HepG2 (cell line): ENCODE measurements at regions not wholly inside any gene's neighbourhood (a gene's known extent, or its start where the extent isn't known, plus 50 kb on each side); places are given as distances from the start of the nearest gene placed in this dataset.
A peak's percentile ranks its signal among the peaks of the same experiment; 100 is the strongest.

Experiments
- ATAC-seq: fragments of 200-7000 bp; cut with Tn5 transposase; 3 replicates; pipeline ENCODE4 v1.9.1; 2020; ENCODE audit warnings: mild to moderate bottlenecking, moderate library complexity
- BruUV-seq: library from RNA; stranded (reverse); fragments of 400-500 nt; replicated peaks from 2 replicates; lab custom pipeline; 2021; lab: Mats Ljungman, UMichigan
- CTCF ChIA-PET: fragments of 300-600 bp; formaldehyde crosslinking; extraction: SDS; loops from one replicate; lab custom pipeline; 2021; ENCODE audit warnings: low total read pairs, inconsistent platforms, low intra/inter-chr PET ratio; lab: Yijun Ruan, JAX
- POLR2A ChIA-PET: fragments of 350-600 bp; sonication (Branson Sonifier 250); formaldehyde crosslinking; loops from one replicate; lab custom pipeline; 2020; ENCODE audit warnings: antibody characterized with exemption, inconsistent platforms; lab: Yijun Ruan, JAX
- DNase-seq: peaks from one replicate; pipeline ENCODE4 v3.0.0-alpha.2; 2015; ENCODE audit warnings: low spot score
- FAIRE-seq: peaks from 3 replicates; lab custom pipeline; 2011; peaks lifted over from hg19 to GRCh38; lab: Jason Lieb, UNC
- H2AFZ ChIP-seq: one replicate; pipeline ENCODE4 v1.6.1; 2011; ENCODE audit warnings: low read length, inconsistent platforms
- H3K27ac ChIP-seq: fragments of 300-600 bp; 3 replicates; pipeline ENCODE4 v1.8.0; 2011; ENCODE audit warnings: mixed run types, mild to moderate bottlenecking, mixed read lengths, low read length, inconsistent platforms; ENCODE audit not compliant: insufficient read depth; ENCODE audit errors: extremely low read length
- H3K27me3 ChIP-seq, 2 experiments: fragments of 200-600 bp in 1 of 2; 2 replicates in 1 of 2; 3 replicates in 1 of 2; pipeline versions ENCODE4 v1.6.0 to v1.8.0; 2011; ENCODE audit warnings: low read length in 2 of 2, mild to moderate bottlenecking in 2 of 2, moderate library complexity in 2 of 2, inconsistent platforms in 1 of 2; ENCODE audit not compliant: insufficient read depth in 2 of 2, control insufficient read depth in 1 of 2
- H3K36me3 ChIP-seq, 2 experiments: fragments of 200-600 bp in 1 of 2; replicated peaks in 1 of 2; 2 replicates in 1 of 2; 3 replicates in 1 of 2; pipeline versions ENCODE4 v1.5.1 to v1.8.0; 2011; ENCODE audit warnings: low read length in 2 of 2, inconsistent platforms in 1 of 2; ENCODE audit not compliant: insufficient read depth in 2 of 2, control insufficient read depth in 1 of 2
- H3K4me1 ChIP-seq: 2 replicates; pipeline ENCODE4 v1.5.1; 2012; ENCODE audit warnings: low read length, inconsistent platforms; ENCODE audit not compliant: insufficient read depth
- H3K4me2 ChIP-seq: 2 replicates; pipeline ENCODE4 v1.6.0; 2011; ENCODE audit warnings: low read depth, low read length, inconsistent platforms
- H3K4me3 ChIP-seq, 3 experiments: fragments of 200-600 bp in 1 of 3; sonication (generic), shearing (Covaris generic) in 1 of 3; replicated peaks in 1 of 3; 2 replicates each; pipeline ENCODE4 v1.5.1; 2011 to 2016; ENCODE audit warnings: low read length in 3 of 3, inconsistent platforms in 2 of 3, low read depth in 2 of 3, mild to moderate bottlenecking in 2 of 3, control low read depth in 1 of 3, mixed read lengths in 1 of 3; ENCODE audit not compliant: insufficient read depth in 1 of 3
- H3K79me2 ChIP-seq: one replicate; pipeline ENCODE4 v1.6.1; 2011; ENCODE audit warnings: low read length, inconsistent platforms; ENCODE audit not compliant: insufficient read depth
- H3K9ac ChIP-seq: 2 replicates; pipeline ENCODE4 v1.6.0; 2011; ENCODE audit warnings: mild to moderate bottlenecking, low read depth, low read length, inconsistent platforms; ENCODE audit not compliant: insufficient read depth
- H3K9me3 ChIP-seq: 2 replicates; pipeline ENCODE4 v1.5.1; 2012; ENCODE audit warnings: mild to moderate bottlenecking, low read length
- H4K20me1 ChIP-seq: 2 replicates; pipeline ENCODE4 v1.6.0; 2011; ENCODE audit warnings: inconsistent platforms, mild to moderate bottlenecking, low read length, moderate library complexity; ENCODE audit not compliant: insufficient read depth
- CEBPB ChIP-seq: IDR thresholded peaks from 2 replicates; pipeline ENCODE4 v1.6.1; 2011; ENCODE audit warnings: low read depth, low read length, improper control_type of control experiment, borderline replicate concordance
- JUND ChIP-seq: sonication (generic); formaldehyde crosslinking; IDR thresholded peaks from 2 replicates; pipeline ENCODE4 v1.8.0; 2022; ENCODE audit warnings: mild to moderate bottlenecking, missing genetic modification reagents
- KAT2B ChIP-seq: fragments of 150-350 bp; IDR thresholded peaks from 2 replicates; pipeline ENCODE4 v1.6.1; 2014; ENCODE audit warnings: low read depth, low read length, borderline replicate concordance
- MAF1 ChIP-seq: sonication (generic); formaldehyde crosslinking; IDR thresholded peaks from 2 replicates; pipeline ENCODE4 v1.5.0; 2020; ENCODE audit warnings: missing genetic modification reagents, borderline replicate concordance
- PHF20 ChIP-seq: sonication (generic); formaldehyde crosslinking; IDR thresholded peaks from 2 replicates; pipeline ENCODE4 v1.5.0; 2020; ENCODE audit warnings: mild to moderate bottlenecking, missing genetic modification reagents
- POGZ ChIP-seq: sonication (generic); formaldehyde crosslinking; IDR thresholded peaks from 2 replicates; pipeline ENCODE4 v1.4.0; 2020; ENCODE audit warnings: mild to moderate bottlenecking, missing genetic modification reagents
- ZBTB8A ChIP-seq: sonication (generic); formaldehyde crosslinking; IDR thresholded peaks from 2 replicates; pipeline ENCODE4 v1.4.0; 2020; ENCODE audit warnings: mild to moderate bottlenecking, low read depth, missing genetic modification reagents, borderline replicate concordance
- ZNF251 ChIP-seq: sonication (generic); formaldehyde crosslinking; IDR thresholded peaks from 2 replicates; pipeline ENCODE4 v1.9.0; 2021; ENCODE audit warnings: mild to moderate bottlenecking, missing genetic modification reagents
- ZNF256 ChIP-seq: sonication (generic); formaldehyde crosslinking; conservative IDR thresholded peaks from 2 replicates; pipeline ENCODE4 v1.4.0; 2020; ENCODE audit warnings: missing genetic modification reagents
- ZNF3 ChIP-seq: IDR thresholded peaks from 2 replicates; pipeline ENCODE4 v1.7.0; 2017; ENCODE audit warnings: inconsistent platforms
- WGBS: methylation state at CpG from one replicate; pipeline ENCODE4 v1.1.6; 2017; ENCODE audit warnings: low lambda C conversion rate; 5-methylcytosine and 5-hydroxymethylcytosine counted together
- in situ Hi-C: cut with HindIII; loops from 2 replicates; pipeline ENCODE4 v1.10.0; 2017; ENCODE audit warnings: low pct_unique_long_range_greater_than_20kb; ENCODE audit not compliant: extremely low pct_ligation_motif_present
- intact Hi-C: fragments of 100-400 bp; cut with micrococcal nuclease; formaldehyde crosslinking; loops from one replicate; pipeline ENCODE4 v1.10.0; 2022; ENCODE audit not compliant: unreplicated experiment
- TF ChIP-seq, protein P1 (sequence below): IDR thresholded peaks from 2 replicates; pipeline ENCODE4 v1.6.1; 2016; ENCODE audit warnings: missing compliant biosample characterization, missing genetic modification reagents, borderline replicate concordance
- TF ChIP-seq, protein P2 (sequence below): sonication (generic); formaldehyde crosslinking; IDR thresholded peaks from 2 replicates; pipeline ENCODE4 v1.5.0; 2020; ENCODE audit warnings: missing genetic modification reagents
- TF ChIP-seq, protein P3 (sequence below): sonication (generic); formaldehyde crosslinking; IDR thresholded peaks from 2 replicates; pipeline ENCODE4 v1.4.0; 2020; ENCODE audit warnings: missing genetic modification reagents
- TF ChIP-seq, protein P4 (sequence below): sonication (generic); formaldehyde crosslinking; IDR thresholded peaks from 2 replicates; pipeline ENCODE4 v1.4.0; 2020; ENCODE audit warnings: mild to moderate bottlenecking, missing genetic modification reagents

DNA sequence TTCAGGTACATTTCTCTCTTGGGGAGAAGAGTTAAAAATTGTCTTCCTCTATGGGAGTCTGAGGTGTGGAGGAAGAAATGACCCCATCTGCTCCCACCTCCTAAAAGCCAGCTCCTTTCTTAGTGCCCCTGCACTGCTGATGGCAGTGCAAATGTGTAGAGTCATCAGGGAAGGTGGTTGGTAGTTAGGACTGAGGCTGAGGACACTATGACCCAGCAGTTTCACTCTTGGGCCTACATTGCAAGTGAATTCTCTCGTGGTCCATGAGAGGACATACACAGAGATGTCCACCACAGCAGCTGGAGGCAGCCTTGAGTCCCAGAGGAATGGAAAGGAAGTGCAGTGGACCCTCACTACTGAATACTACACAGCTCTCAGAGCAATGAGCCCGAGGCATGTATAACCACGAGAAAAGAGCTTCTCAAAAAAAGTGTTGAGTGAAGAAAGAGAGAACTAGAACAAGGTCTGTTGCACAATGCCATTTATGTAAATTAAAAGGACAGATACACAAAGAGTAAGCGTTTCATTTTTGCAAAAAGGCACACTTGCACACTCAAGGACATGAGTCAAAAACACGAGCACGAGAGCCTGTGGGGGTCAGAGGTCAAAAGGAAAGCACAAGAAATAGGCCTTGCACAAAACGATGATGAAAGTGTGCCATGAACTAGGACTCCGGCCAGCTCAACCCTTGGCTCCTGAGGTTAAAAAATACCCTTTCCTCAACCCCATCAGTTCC lies 164.4 kb upstream of the ADRA1D start:
- H3K9me3 ChIP-seq, result no peaks in the 10 kb centered on the region
- no peaks in the 10 kb centered on the region for H3K4me1 ChIP-seq
- TF ChIP-seq ZNF3 (CRISPR knock-in tag) (no peak), KAT2B (no peak), MAF1 (CRISPR knock-in tag) (no peak), CEBPB (peak; percentile 53; the same call in 1 of the 2 replicates), JUND (CRISPR knock-in tag) (no peak), ZNF251 (no peak), ZNF256 (no peak)
- TF ChIP-seq, protein P1, sequence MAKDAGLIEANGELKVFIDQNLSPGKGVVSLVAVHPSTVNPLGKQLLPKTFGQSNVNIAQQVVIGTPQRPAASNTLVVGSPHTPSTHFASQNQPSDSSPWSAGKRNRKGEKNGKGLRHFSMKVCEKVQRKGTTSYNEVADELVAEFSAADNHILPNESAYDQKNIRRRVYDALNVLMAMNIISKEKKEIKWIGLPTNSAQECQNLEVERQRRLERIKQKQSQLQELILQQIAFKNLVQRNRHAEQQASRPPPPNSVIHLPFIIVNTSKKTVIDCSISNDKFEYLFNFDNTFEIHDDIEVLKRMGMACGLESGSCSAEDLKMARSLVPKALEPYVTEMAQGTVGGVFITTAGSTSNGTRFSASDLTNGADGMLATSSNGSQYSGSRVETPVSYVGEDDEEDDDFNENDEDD (CRISPR knock-in tag), result no peak
- TF ChIP-seq, all 625 proteins: peak for 1
- H3K79me2 ChIP-seq, result no peaks in the 10 kb centered on the region
- H3K27me3 ChIP-seq, result 0 out of 5 replicates have a peak, but pooled peaks cover 0 to 5% of the 10 kb centered on the region in 2 experiments
- intact Hi-C loops, result no loop called here
- no peaks in the 10 kb centered on the region for H4K20me1 ChIP-seq
- no peak for FAIRE-seq
- no peak overlapping the region for H3K4me3 ChIP-seq
- H3K36me3 ChIP-seq, result no peaks in the 10 kb centered on the region
- no peak overlapping the region for H3K4me2 ChIP-seq
- CTCF ChIA-PET, result no interaction called here
- no peak overlapping the region for H2AFZ ChIP-seq
- whole genome bisulfite sequencing, result 6% methylated on average over 8 of the region's 8 CpGs
- ATAC-seq, result peak; percentile 54
- in situ Hi-C loops, result no loop called here
- POLR2A ChIA-PET, result no interaction called here
- H3K27ac ChIP-seq, result no peak overlapping the region
- no peak for DNase-seq
- no peak overlapping the region for H3K9ac ChIP-seq
- BruUV-seq, result no TSS peak

DNA sequence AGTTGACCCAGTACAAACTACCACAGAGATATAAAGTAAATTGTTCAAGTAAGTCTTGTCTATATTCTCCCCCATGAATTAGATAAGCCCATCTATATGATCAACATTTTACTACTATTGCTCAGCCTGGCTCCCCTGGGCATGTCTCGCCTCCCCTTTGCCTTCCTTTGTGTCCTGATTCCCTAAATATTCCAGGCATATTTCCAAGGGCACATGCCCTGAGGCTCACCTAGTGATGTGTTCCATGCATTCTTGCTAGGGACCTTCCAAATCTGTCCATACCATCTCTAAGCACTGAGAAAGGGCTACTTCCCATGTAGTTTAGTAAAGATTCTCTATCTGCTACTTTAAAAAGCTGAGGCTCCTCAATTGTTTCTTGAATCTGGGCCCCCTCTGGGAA lies 163.1 kb upstream of the ADRA1D start:
- H3K4me2 ChIP-seq, result no peak overlapping the region
- ATAC-seq, result no peak
- ChIA-PET CTCF (no interaction called here), POLR2A (no interaction called here)
- H3K4me3 ChIP-seq, result no peak overlapping the region
- no peaks in the 10 kb centered on the region for H4K20me1 ChIP-seq
- no peak for FAIRE-seq
- WGBS, result 18% methylated on average over 1 of the region's 1 CpG
- 0 out of 5 replicates have a peak, but pooled peaks cover 0 to 5% of the 10 kb centered on the region in 2 experiments for H3K27me3 ChIP-seq
- intact Hi-C loops, result no loop called here
- no peak overlapping the region for H3K27ac ChIP-seq
- no peaks in the 10 kb centered on the region for H3K36me3 ChIP-seq
- in situ Hi-C loops, result no loop called here
- no peak for DNase-seq
- H3K79me2 ChIP-seq, result no peaks in the 10 kb centered on the region
- no TSS peak for BruUV-seq
- H3K9ac ChIP-seq, result no peak overlapping the region
- H3K9me3 ChIP-seq, result no peaks in the 10 kb centered on the region
- no peak overlapping the region for H2AFZ ChIP-seq
- no peaks in the 10 kb centered on the region for H3K4me1 ChIP-seq
- TF ChIP-seq ZBTB8A (CRISPR knock-in tag) (no peak), PHF20 (CRISPR knock-in tag) (no peak), POGZ (no peak)
- TF ChIP-seq, protein P2, sequence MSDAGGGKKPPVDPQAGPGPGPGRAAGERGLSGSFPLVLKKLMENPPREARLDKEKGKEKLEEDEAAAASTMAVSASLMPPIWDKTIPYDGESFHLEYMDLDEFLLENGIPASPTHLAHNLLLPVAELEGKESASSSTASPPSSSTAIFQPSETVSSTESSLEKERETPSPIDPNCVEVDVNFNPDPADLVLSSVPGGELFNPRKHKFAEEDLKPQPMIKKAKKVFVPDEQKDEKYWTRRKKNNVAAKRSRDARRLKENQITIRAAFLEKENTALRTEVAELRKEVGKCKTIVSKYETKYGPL (CRISPR knock-in tag), result no peak
- TF ChIP-seq, protein P3, sequence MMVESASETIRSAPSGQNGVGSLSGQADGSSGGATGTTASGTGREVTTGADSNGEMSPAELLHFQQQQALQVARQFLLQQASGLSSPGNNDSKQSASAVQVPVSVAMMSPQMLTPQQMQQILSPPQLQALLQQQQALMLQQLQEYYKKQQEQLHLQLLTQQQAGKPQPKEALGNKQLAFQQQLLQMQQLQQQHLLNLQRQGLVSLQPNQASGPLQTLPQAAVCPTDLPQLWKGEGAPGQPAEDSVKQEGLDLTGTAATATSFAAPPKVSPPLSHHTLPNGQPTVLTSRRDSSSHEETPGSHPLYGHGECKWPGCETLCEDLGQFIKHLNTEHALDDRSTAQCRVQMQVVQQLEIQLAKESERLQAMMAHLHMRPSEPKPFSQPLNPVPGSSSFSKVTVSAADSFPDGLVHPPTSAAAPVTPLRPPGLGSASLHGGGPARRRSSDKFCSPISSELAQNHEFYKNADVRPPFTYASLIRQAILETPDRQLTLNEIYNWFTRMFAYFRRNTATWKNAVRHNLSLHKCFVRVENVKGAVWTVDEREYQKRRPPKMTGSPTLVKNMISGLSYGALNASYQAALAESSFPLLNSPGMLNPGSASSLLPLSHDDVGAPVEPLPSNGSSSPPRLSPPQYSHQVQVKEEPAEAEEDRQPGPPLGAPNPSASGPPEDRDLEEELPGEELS (CRISPR knock-in tag), result no peak
- TF ChIP-seq, protein P4, sequence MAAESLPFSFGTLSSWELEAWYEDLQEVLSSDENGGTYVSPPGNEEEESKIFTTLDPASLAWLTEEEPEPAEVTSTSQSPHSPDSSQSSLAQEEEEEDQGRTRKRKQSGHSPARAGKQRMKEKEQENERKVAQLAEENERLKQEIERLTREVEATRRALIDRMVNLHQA (CRISPR knock-in tag), result no peak
